AML-193 (cell line): ENCODE measurements at regions not wholly inside any gene's neighbourhood (a gene's known extent, or its start where the extent isn't known, plus 50 kb on each side); places are given as distances from the start of the nearest gene placed in this dataset.

ENCODE experiments used
- DNase-seq, 2 experiments: peaks; one replicate each; lab custom pipeline; 2025; lab: John Stamatoyannopoulos, UW

DNA sequence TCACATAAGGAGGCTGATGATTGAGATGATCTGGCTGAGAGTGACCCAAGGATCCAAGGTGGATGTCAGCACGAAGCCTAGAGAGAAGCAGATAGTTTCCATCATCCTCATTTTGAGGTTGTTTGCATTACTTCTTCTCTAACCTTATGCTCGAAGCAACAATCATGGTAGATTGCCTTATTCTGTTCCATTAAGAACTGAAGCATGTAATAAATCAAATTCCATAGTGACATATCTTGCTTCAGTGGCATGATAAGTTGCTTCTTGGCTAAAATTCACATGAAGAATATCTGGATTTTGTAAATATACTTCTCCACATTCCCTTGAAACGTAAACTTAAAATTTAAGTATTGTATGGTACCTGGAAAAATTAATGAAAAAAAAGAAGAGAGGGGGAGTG, 377.8 kb upstream of the DACH1 start:
- DNase-seq, result no peak

DNA sequence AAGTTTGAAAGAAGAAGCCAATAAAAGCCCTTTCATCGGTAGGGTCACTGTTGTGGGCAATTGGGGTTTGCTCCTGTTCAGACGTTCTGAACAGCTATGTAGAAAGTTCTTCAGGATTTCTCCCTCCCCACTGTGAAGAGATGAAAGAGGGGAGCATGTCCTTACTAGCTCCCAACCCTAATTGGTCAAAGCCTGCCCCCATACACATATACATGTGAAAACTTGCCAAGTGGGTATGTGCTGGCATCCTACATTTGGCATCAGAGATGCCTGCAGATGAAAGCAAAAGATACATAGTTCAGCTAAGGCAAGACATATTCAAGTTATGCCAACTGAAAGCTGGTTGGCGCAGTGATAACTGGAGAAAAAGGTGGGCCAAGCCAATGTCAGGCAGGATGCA, 363.1 kb upstream of the DACH1 start:
- no peak for DNase-seq

DNA sequence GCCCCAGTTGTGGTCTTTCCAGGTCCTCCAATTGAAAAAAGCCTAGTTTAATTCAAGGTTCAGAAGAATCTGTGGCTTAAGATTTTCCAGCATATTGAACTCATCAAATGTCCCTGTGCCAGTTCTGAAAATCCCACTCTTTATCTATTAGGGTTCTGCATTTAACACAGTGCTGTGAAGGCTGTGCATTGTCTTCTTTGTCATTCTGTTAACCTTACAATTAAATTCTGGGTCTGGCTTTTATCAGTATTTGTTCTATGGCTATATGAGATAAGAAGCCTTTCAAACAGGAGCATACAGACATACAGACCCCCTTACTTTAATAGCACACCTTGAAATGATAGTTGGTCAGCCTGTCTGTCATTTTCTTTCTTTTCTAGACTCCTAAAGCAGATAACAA, 362.1 kb upstream of the DACH1 start:
- no peak for DNase-seq

DNA sequence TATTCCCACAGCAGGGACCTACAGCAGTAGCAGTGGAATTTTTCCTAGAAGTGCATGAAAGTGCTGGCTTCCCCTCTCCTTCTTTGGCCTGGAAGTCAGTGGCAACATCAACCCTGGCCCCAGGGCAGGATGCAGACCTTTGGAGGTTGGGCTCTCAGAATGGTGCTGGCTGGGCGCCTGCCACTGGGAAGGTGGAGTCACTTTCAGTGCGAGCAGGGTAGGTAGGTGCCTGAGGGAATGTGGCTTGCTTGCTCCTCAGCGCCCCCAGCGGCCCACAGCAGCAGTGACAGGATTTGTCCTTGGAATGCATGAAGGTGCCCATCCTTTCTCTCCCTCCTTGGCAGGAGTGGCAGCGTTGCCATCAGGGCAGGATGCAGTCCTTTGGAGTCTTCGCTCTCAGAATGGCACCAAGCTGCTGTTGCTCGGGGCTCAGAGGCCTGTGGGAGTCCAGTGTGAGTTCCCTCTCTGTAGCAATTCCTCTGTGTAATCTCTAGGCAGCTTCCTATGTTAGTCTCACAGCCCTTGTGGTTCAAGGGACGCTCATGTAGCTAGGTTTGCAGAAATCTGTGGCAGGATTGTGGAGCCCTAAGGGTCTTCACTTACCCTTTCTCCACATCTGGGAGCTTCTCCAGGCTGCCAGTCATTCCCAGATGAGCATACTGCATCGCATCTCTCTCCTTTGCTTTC, 354.4 kb upstream of the DACH1 start:
- DNase-seq, result peak; percentile 12 to 21

DNA sequence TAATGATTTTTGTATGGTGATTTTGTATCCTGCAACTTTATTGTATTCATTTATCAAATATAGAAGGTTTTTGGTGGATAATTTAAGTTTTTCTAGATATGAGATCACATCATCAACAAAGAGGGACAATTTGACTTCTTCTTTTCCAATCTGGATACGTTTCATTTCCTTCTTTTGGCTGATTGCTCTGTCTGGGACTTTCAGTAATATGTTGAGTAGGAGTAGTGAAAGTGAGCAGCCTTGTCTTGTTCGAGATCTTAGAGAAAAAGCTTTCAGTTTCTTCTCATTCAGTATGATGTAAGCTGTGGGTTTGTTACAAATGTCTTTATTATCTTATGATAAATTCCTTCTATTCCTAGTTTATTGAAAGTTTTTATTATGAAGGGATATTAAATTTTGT, 352.0 kb upstream of the DACH1 start:
- DNase-seq, result no peak

DNA sequence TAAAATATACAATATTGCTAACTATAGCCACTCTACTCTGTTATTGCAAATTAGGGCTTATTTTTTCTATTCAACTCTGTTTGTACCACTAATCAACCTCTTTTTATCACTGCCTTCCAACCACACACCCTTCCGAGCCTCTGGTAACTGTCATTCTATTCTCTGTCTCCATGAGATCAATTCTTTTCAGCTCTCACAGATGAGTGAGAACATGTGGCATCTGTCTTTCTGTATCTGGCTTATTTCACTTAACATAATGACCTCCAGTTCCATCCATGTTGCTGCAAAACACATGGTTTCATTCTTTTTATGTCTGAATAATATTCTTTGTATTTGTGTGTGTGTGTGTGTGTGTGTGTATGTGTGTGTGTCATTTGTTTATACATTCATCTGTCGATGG, 350.1 kb upstream of the DACH1 start:
- DNase-seq, result no peak

DNA sequence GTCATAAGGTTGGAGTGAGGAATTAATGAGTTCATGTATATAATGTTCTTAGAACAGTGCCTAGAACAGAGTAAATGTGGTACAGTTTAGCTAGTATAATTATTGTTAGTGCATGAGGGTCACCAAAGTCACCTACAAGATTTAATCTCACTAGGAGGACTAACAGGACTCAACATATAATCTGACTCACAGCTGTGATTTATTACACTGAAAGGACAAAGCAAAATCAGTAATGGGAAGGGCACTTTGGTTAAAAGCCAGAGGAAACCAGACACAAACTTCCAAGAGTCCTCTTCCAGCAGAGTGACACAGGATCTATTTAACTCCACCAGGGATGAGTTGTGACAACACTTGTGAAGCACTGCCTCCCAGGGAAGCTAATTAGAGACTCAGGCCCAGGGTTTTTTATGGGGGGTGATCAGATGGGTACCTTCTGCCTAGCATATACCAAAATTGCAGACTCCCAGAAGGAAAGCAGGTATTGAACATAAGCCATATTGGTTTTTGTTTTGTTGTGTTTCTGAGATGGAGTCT, 341.2 kb upstream of the DACH1 start:
- no peak for DNase-seq

DNA sequence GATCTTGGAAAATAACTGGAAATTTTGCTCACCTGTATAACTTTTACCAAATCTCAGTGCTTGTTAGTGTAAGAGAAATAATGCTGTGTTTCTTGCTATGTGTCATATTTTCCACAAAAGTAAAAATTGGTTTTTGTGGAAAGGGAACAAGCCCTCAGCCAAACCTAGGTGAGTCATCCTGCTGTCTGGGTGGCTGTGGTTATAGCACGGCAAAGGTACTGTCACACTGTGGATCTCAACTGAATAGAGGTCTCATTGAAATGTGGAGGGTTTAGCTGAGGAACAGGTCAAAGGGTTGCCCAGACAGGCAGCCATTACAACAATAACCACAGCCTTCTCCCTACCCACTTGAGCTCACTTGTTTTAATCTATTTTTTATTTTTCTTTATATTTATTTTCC, 338.8 kb upstream of the DACH1 start:
- no peak for DNase-seq

DNA sequence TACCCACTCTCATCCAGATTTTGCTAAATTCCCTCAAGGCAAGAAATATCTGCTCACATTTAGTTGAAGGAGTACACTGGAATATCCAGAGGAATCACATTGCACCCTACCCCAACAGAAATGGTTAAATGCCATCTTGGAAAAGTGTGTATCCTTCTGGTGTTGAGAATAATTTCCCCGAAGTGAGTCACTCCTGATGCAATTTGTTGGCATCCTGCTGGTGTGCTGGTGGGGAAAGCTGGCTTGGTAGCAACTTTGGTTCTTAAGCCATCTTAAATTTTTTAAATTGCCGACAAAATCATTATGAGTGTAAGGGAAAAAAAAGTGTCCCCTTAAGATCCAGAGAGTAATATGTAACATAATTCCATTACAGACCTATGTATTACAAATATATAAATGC, 337.3 kb upstream of the DACH1 start:
- no peak for DNase-seq

DNA sequence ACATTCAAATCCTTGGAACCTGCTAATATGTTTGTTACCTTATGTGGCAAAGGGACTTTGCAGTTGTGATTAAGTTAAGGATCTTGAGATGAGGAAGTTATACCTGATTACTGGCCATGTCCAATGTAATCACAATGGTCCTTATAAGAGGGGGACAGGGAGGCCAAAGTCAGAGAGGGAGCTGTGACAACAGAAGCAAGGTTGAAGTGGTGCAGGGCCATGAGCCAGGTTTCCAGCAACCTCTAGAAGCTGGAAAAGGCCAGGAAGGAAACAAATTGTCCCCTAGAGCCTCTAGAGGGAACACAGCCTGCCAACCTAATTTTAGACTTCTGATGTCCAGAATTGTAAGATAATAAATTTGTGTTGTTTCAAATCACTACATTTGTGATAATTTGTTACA, 334.7 kb upstream of the DACH1 start:
- DNase-seq, result no peak

DNA sequence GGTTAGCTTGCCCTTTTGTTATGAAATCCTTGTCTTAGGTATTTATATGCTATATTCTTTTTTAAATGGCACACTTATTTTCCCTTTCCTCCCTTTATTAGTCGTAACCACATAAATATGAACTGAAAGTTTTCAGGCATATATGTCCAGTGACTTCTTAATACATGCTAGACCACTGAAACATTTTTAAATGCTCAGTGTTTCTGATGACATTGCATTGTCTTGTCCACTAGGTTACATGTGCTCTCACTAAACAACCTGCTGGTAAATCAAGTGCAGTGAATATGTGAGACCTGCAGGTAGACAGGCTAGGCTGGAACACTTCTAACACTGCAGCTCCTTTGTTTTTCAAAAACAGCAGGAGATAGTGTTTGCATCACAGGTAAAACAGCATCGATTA, 332.6 kb upstream of the DACH1 start:
- no peak for DNase-seq

DNA sequence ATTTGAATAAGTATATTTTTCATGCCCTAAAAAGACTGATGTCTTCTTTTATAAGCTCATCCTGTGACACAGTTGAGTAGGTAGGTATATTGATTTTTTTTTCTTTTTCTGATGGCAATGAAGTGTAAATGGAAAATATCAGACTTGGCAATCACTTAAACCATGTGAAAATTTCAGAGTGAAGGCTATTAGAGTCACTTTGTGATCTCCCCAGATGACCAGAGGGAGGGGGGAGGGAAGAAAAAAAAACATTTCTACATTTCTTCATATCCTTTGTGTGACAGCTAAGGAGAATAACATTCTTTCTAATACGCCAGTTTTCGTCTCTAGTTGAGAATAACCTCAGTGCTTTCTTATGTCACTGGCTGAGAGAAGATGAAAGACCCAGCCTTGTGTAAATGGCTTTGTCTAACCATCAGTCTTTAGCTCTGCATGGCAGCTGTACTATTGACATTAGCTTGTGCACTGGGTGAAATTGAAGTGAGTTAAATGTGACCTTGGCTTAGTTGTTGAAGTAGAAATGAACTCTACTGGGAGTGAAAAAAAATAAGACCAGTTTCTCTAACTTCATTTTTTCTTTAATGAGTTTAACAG, 332.1 kb upstream of the DACH1 start:
- no peak for DNase-seq

DNA sequence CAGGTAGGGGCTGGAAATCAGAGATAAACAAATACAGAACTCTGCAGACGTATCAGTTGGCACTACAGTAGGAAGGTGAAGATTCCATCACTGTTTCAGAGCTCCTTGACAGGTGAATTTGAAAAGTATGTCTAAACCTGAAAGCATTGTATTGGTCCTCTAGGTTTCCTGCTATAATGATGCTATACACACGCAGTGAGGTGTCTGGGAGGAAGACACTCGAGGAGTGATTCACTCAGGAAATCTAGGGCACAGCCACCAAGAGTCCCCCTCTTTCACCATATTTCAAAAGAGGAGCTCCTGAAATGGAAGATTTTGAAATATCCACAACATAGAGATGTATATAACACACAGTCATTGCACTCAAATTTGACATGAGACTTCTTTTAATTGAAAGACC, 331.0 kb upstream of the DACH1 start:
- DNase-seq, result no peak

DNA sequence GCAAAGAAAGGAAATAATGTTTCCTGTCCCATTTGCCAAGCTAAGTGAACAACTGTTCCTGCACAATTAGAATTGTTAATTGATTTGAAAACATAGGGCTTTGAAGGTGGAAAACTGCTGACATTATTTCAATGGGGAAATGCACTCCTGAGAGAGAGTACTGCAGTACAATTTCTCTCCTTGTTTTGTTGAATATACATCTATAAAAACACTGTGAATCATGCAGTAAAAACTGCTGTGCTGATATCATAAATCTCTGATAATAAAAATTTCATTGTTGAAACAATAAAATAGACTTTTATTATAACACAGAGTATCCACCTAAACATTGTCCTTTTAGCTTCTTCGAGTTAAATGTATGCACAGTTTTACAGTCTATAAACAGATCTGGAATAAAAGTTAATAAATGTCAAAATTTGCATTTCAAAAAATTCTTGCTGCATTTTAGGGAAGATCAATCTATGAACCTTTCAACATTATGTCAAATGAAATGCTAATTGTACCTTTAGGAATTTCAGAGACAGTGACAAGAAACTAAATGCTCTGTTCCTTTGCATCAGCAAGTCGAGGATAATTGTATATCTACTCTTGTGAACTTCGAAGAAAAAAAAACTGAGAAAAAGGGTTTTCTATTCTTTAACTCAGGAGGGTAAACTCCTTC, 328.2 kb upstream of the DACH1 start:
- no peak for DNase-seq

DNA sequence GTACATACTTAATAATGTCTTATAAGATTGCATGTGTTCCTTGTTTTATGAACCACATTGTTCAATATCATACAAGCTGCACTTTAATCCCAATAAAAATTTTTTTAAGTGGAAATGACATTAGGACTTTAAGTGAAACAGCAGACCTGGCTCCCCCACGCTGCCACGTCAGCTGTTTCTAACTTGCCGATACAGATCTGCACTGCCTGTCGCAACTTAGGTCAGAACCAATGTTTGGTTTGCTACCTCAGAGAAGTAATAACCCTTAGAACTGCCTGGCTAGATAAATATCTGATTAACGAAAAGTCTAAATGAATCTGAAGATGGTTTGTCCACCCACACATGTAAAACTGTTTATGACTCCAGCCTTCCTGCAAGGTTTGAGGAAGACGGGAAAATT, 327.5 kb upstream of the DACH1 start:
- DNase-seq, result no peak

DNA sequence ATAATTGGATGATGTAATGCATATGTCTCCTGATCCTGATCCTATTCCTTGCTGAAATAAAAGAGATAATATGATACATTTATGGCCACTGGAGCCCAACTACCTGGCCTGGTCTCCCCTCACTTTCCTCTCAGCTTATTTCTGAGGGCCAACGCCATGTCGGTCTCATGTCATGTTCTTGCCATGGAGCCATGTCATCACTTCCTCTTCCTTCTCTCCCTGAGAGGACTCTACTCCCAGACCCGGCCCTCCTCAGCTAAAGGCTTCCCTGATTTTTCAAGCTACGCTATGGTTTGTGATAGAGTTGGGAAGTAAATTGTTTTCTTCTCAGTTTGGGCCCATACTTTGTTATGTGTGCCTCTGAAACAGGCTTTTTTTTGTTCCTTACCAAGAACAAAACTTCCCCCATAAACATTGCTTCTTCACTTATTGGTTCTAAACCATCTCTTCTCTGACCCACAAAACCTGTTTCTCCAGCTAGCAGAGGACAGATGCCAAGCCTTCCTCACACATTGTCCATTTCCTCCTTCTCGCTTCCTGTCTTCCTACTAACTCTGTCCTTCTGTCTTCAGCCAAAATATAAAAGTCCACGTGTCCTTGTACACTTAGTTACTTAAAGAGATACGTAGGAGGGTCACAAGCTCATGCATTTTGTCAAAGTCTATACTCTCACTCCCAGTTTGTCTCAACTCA, 319.9 kb upstream of the DACH1 start:
- no peak for DNase-seq

DNA sequence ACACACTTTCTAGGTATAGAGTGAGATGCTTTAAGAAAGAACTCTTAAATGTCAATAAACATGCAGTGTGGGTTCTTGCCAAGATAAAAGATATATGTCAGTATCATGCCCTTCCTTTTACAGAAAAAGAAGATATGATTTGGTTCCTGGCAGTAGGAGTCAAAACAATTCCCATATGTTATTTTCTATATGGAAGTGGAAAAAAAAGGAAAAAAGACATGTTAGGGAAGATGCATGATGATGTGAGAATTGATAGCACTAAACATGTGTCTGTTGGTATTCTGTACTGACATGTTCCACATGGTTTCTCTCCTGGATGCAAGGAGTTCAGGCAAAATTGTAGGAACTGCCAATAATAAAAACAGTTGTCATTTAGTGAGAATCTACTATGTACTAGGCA, 318.8 kb upstream of the DACH1 start:
- DNase-seq, result no peak

DNA sequence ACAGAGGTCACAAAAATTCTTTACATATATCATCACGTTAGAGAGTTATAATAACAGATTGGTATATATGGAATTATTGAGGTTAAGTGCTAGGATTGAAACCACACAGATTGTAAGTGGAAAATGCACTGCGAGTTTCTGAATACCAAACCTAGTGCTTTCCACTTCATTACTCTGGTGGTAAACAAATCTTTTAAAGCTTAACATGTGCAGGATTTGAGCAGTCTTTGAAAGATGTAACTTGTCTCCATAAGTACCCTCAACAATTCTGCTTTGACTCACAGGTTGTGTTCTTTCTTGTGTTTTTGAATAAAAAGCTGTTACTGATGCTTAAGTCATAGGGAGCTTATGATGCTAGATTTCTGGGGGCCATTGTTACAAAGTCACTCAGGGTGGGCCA, 314.7 kb upstream of the DACH1 start:
- no peak for DNase-seq

DNA sequence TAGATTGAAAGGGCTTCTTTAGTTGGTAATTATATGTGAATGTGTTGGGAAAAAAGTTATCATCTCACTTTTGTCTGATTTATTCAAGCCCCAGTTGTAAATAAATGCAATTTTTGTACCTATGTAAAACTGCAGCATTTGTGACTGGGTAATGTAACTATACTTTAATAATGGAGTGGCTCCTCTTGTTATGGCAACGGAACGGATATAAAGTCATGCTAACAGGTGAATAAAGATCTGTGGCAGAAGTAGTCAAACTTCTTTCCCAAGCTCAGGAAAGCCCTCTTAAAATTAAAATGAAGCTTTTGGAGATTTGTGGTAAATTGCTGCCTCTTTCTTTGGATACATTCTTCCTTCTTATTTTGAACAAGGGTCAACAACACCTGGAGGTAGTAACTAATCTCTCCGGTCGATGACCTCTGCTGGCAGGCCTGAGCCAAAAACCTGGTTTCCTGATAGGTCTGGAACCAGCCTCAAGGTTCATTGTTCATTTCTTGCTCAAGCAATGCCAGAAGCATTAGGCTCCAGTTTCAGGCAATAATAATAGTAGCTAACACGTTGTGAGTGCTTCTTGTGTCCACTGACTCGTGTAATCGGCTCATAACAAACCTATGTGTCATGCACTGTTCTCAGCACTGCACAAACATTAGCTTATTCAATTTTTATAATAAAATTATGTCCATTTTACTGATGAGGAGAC, 313.4 kb upstream of the DACH1 start:
- no peak for DNase-seq

DNA sequence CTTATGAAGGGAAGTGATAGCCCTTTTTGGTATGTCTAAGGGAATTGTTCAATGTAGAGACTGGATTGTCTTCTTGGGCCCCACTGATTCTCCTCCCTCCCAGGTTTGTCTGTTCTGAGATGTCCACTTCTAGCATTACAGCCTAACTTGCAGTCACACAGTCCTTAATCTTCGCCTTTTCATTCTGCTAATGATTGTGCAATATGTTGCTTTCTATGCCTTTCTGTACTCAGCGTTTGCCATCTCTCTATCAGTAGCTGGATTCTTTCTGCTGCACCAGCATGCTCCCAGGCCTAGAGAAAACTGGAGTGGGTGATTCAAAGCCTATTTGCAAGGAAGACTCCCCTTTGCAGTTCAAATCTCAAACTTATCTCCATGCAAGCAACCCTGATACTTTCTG, 307.5 kb upstream of the DACH1 start:
- DNase-seq, result no peak

DNA sequence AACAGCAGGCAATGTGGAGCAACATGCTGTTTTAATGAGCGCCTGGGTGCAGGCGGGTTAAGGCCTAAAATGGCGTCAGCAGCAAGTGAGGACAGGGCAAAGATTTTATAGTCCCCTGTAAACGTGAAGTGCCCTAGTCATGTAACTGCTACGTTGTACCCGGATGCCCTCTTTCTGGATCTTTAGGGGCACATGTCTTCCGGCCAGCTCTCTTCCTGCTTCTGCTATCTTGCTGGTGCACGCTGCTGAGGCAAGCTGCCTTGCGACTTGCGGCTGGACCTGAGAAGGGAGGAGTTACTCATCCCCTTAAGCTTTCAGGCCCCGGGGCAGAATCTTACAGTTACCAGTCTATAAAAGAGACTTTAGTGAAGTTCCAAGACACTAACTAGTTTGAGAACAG, 303.6 kb upstream of the DACH1 start:
- no peak for DNase-seq

DNA sequence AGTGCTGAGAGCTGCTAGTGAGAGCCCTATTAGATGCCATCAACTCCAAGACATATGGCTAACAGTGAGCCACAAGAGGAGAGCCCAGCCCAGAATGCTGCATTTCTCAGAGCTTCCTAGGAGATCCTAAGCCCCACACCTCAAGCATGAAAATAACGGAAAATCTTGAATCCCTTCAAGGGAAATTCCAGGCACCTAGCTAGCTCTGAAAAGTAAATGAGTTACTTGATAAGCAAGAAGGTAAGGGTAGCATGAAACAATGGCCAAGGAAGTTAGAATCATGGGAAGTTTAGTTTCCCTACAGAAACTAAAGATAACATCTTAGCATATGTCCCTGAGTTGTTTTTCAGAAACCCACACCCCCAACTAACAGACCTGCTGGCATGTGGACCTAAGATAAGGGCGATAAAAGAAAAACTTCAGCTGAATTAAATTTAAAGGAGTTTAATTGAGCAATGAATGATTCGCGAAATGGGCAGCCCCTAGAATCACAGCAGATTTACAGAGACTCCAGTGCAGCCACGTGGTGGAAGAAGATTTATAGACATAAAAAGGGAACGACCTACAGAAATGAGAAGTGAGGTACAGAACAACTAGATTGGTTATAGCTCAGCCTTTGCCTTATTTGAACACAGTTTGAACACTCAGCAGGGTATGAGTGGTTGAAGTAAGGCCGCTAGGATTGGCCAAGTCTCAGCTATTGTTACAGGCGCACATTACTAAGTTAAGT, 301.3 kb upstream of the DACH1 start:
- DNase-seq, result no peak
